H9 (cell line): ENCODE measurements at regions not wholly inside any gene's neighbourhood (a gene's known extent, or its start where the extent isn't known, plus 50 kb on each side); places are given as distances from the start of the nearest gene placed in this dataset.

ENCODE experiments used
- DNase-seq: peaks from one replicate; pipeline ENCODE4 v3.0.0-alpha.2; 2017
- H2AFZ ChIP-seq: one replicate; pipeline ENCODE4 v1.6.1; 2013; ENCODE audit warnings: mild to moderate bottlenecking, low read length, control low read depth, moderate library complexity
- H2AK5ac ChIP-seq: 2 replicates; pipeline ENCODE4 v1.6.1; 2013; ENCODE audit warnings: low read length, control low read depth, mixed read lengths; ENCODE audit not compliant: insufficient read length
- H2BK120ac ChIP-seq: one replicate; pipeline ENCODE4 v1.6.1; 2013; ENCODE audit warnings: low read depth, mild to moderate bottlenecking, low read length, control low read depth, inconsistent platforms; ENCODE audit not compliant: poor library complexity, severe bottlenecking
- H2BK12ac ChIP-seq: 2 replicates; pipeline ENCODE4 v1.6.1; 2013; ENCODE audit warnings: low read length, control low read depth, mixed read lengths, low read depth; ENCODE audit not compliant: insufficient read length
- H2BK15ac ChIP-seq: 2 replicates; pipeline ENCODE4 v1.6.1; 2013; ENCODE audit warnings: low read depth, low read length, control low read depth
- H2BK20ac ChIP-seq: one replicate; pipeline ENCODE4 v1.6.1; 2013; ENCODE audit warnings: low read depth, mild to moderate bottlenecking, low read length, control low read depth, inconsistent platforms; ENCODE audit not compliant: poor library complexity, severe bottlenecking
- H2BK5ac ChIP-seq: 2 replicates; pipeline ENCODE4 v1.6.1; 2013; ENCODE audit warnings: low read length, control low read depth, mixed read lengths; ENCODE audit not compliant: insufficient read length
- H3K14ac ChIP-seq: 2 replicates; pipeline ENCODE4 v1.6.1; 2013; ENCODE audit warnings: low read length, control low read depth; ENCODE audit not compliant: insufficient read depth
- H3K18ac ChIP-seq: 2 replicates; pipeline ENCODE4 v1.6.1; 2013; ENCODE audit warnings: low read depth, mild to moderate bottlenecking, mixed read lengths, low read length, control low read depth; ENCODE audit not compliant: insufficient read length
- H3K23ac ChIP-seq: 2 replicates; pipeline ENCODE4 v1.6.1; 2013; ENCODE audit warnings: low read length, control low read depth, mixed read lengths, low read depth; ENCODE audit not compliant: insufficient read length
- H3K23me2 ChIP-seq: 2 replicates; pipeline ENCODE4 v1.6.1; 2013; ENCODE audit warnings: low read depth, mild to moderate bottlenecking, mixed read lengths, low read length, control low read depth; ENCODE audit not compliant: insufficient read length, poor library complexity, severe bottlenecking
- H3K27ac ChIP-seq: 2 replicates; pipeline ENCODE4 v1.5.1; 2013; ENCODE audit warnings: low read length, control low read depth, mixed read lengths, low read depth; ENCODE audit not compliant: insufficient read length
- H3K27me3 ChIP-seq: 2 replicates; pipeline ENCODE4 v1.6.1; 2013; ENCODE audit warnings: low read length, control low read depth, inconsistent platforms; ENCODE audit not compliant: insufficient read depth
- H3K4ac ChIP-seq: 2 replicates; pipeline ENCODE4 v1.6.1; 2013; ENCODE audit warnings: low read depth, mild to moderate bottlenecking, control low read depth, inconsistent platforms, low read length, moderate library complexity
- H3K4me1 ChIP-seq: 2 replicates; pipeline ENCODE4 v1.6.1; 2013; ENCODE audit warnings: low read length, control low read depth, inconsistent platforms; ENCODE audit not compliant: insufficient read depth
- H3K4me2 ChIP-seq: 2 replicates; pipeline ENCODE4 v1.6.1; 2013; ENCODE audit warnings: low read length, control low read depth, mixed read lengths; ENCODE audit not compliant: insufficient read length, insufficient read depth
- H3K56ac ChIP-seq: 2 replicates; pipeline ENCODE4 v1.6.1; 2013; ENCODE audit warnings: low read depth, mild to moderate bottlenecking, mixed read lengths, low read length, control low read depth; ENCODE audit not compliant: insufficient read length
- H3K79me1 ChIP-seq: 2 replicates; pipeline ENCODE4 v1.6.1; 2013; ENCODE audit warnings: low read depth, mild to moderate bottlenecking, moderate library complexity, low read length, control low read depth, inconsistent platforms; ENCODE audit not compliant: insufficient read depth, poor library complexity, severe bottlenecking
- H3K79me2 ChIP-seq: 2 replicates; pipeline ENCODE4 v1.6.1; 2013; ENCODE audit warnings: low read length, control low read depth, inconsistent platforms; ENCODE audit not compliant: insufficient read depth
- H3K9ac ChIP-seq: 2 replicates; pipeline ENCODE4 v1.6.1; 2013; ENCODE audit warnings: low read length, control low read depth, mixed read lengths; ENCODE audit not compliant: insufficient read length; ENCODE audit errors: extremely low read depth
- H3K9me3 ChIP-seq: one replicate; pipeline ENCODE4 v1.6.1; 2013; ENCODE audit warnings: low read depth, low read length, inconsistent platforms; ENCODE audit not compliant: control insufficient read depth
- H3T11ph ChIP-seq: one replicate; pipeline ENCODE4 v1.6.1; 2013; ENCODE audit warnings: mild to moderate bottlenecking, low read length, control low read depth, inconsistent platforms
- H4K20me1 ChIP-seq: one replicate; pipeline ENCODE4 v1.6.1; 2013; ENCODE audit not compliant: control insufficient read depth, insufficient read length, insufficient read depth
- H4K5ac ChIP-seq: 2 replicates; pipeline ENCODE4 v1.6.1; 2013; ENCODE audit warnings: low read depth, mild to moderate bottlenecking, mixed read lengths, low read length, control low read depth; ENCODE audit not compliant: insufficient read length
- H4K8ac ChIP-seq: replicated peaks from 2 replicates; pipeline ENCODE4 v1.6.1; 2013; ENCODE audit warnings: low read length, control low read depth, mixed read lengths, low read depth; ENCODE audit not compliant: insufficient read length
- H4K91ac ChIP-seq: 2 replicates; pipeline ENCODE4 v1.6.1; 2013; ENCODE audit warnings: low read depth, mild to moderate bottlenecking, moderate library complexity, mixed read lengths, low read length, control low read depth; ENCODE audit not compliant: insufficient read length
- H3K27ac Mint-ChIP-seq, 3 experiments: 2 replicates in 2 of 3; 3 replicates in 1 of 3; pipeline ENCODE4 v1.8.0; 2020 to 2021; ENCODE audit warnings: mixed read lengths in 3 of 3, mild to moderate bottlenecking in 1 of 3, moderate library complexity in 1 of 3
- H3K27me3 Mint-ChIP-seq: 2 replicates; pipeline ENCODE4 v1.8.0; 2021; ENCODE audit warnings: low read depth, mild to moderate bottlenecking, moderate library complexity, mixed read lengths
- H3K36me3 Mint-ChIP-seq, 3 experiments: 2 replicates in 2 of 3; 3 replicates in 1 of 3; pipeline ENCODE4 v1.8.0; 2020 to 2021; ENCODE audit warnings: low read depth in 3 of 3, mixed read lengths in 3 of 3; ENCODE audit not compliant: insufficient read depth in 1 of 3
- H3K4me1 Mint-ChIP-seq, 2 experiments: 2 replicates each; pipeline ENCODE4 v1.8.0; 2020; ENCODE audit warnings: mixed read lengths in 2 of 2
- H3K4me3 Mint-ChIP-seq, 2 experiments: 2 replicates in 1 of 2; 3 replicates in 1 of 2; pipeline ENCODE4 v1.8.0; 2020 to 2021; ENCODE audit warnings: mild to moderate bottlenecking in 2 of 2, mixed read lengths in 2 of 2, moderate library complexity in 1 of 2
- H3K9me3 Mint-ChIP-seq, 2 experiments: 2 replicates in 1 of 2; 3 replicates in 1 of 2; pipeline ENCODE4 v1.8.0; 2020; ENCODE audit warnings: mild to moderate bottlenecking in 2 of 2, mixed read lengths in 2 of 2, moderate library complexity in 1 of 2
- WGBS: extraction: QIAGEN DNeasy Blood & Tissue Kit; methylation state at CpG from one replicate; pipeline ENCODE4 v1.1.7; 2013; ENCODE audit warnings: missing lambda C conversion rate, low lambda C conversion rate, mixed read lengths; ENCODE audit not compliant: insufficient read length; ENCODE audit errors: extremely low coverage; 5-methylcytosine and 5-hydroxymethylcytosine counted together
- TF ChIP-seq, protein P1 (sequence below): fragments of 200-600 bp; sonication (generic); conservative IDR thresholded peaks from 3 replicates; pipeline ENCODE4 v1.8.0; 2021; ENCODE audit warnings: antibody characterized with exemption, mild to moderate bottlenecking

DNA sequence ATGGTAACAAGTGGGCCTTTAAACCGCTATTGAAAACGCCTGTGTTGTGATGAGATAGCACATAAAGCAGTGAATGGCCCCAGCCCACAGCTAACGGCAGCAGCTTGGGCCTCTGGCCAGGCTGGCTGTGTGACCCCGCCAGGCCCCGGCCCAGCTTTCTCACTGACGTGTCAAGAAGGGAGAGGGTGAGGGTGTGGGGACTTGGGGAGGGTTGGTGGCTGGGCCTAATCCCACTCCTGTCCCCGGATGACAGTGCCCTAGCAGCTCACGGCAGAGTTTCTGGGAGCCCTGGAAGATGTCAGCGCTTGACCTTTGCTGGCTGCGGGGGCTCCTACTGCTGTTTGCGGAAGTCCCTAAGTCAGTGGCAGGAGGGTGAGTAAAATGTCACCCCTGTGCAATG is 88.9 kb upstream of the SHH start:
- H3K9me3 Mint-ChIP-seq, result peaks cover 16 to 19% of the 10 kb centered on the region in 2 experiments; a peak in 4 of 5 replicates
- Histone ChIP-seq H3K23ac (no peak overlapping the region), H3K4ac (no peak overlapping the region), H2BK120ac (no peak overlapping the region), H3K14ac (no peak overlapping the region), H3K18ac (no peak overlapping the region), H2AK5ac (no peak overlapping the region), H3K4me1 (no peaks in the 10 kb centered on the region), H2BK12ac (no peak overlapping the region), H2BK20ac (no peak overlapping the region), H3K9ac (no peak overlapping the region), H2BK15ac (no peak overlapping the region), H3K23me2 (no peaks in the 10 kb centered on the region), H4K20me1 (no peaks in the 10 kb centered on the region), H3K27ac (no peak overlapping the region), H3K27me3 (no peaks in the 10 kb centered on the region), H3K79me1 (no peaks in the 10 kb centered on the region), H3T11ph (no peak overlapping the region), H2BK5ac (no peak overlapping the region), H3K56ac (no peak overlapping the region), H2AFZ (no peak overlapping the region), H3K79me2 (no peaks in the 10 kb centered on the region), H4K91ac (no peak overlapping the region), H3K4me2 (no peak overlapping the region), H4K8ac (no peak overlapping the region), H3K9me3 (no peaks in the 10 kb centered on the region), H4K5ac (no peak overlapping the region)
- H3K4me1 Mint-ChIP-seq, result no peaks in the 10 kb centered on the region
- DNase-seq, result no peak
- H3K4me3 Mint-ChIP-seq, result no peak overlapping the region
- H3K27me3 Mint-ChIP-seq, result peaks cover 5% of the 10 kb centered on the region
- no CpG with 5 or more reads among the region's 11 CpGs for WGBS
- peaks cover 0 to 7% (median 5%) of the 10 kb centered on the region in 3 experiments; a peak in 3 of 7 replicates for H3K36me3 Mint-ChIP-seq
- H3K27ac Mint-ChIP-seq, result no peak overlapping the region
- TF ChIP-seq, protein P1, sequence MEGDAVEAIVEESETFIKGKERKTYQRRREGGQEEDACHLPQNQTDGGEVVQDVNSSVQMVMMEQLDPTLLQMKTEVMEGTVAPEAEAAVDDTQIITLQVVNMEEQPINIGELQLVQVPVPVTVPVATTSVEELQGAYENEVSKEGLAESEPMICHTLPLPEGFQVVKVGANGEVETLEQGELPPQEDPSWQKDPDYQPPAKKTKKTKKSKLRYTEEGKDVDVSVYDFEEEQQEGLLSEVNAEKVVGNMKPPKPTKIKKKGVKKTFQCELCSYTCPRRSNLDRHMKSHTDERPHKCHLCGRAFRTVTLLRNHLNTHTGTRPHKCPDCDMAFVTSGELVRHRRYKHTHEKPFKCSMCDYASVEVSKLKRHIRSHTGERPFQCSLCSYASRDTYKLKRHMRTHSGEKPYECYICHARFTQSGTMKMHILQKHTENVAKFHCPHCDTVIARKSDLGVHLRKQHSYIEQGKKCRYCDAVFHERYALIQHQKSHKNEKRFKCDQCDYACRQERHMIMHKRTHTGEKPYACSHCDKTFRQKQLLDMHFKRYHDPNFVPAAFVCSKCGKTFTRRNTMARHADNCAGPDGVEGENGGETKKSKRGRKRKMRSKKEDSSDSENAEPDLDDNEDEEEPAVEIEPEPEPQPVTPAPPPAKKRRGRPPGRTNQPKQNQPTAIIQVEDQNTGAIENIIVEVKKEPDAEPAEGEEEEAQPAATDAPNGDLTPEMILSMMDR, result no peak
